ENCODE measurements at regions not wholly inside any gene's neighbourhood (a gene's known extent, or its start where the extent isn't known, plus 50 kb on each side); places are given as distances from the start of the nearest gene placed in this dataset.

DNA sequence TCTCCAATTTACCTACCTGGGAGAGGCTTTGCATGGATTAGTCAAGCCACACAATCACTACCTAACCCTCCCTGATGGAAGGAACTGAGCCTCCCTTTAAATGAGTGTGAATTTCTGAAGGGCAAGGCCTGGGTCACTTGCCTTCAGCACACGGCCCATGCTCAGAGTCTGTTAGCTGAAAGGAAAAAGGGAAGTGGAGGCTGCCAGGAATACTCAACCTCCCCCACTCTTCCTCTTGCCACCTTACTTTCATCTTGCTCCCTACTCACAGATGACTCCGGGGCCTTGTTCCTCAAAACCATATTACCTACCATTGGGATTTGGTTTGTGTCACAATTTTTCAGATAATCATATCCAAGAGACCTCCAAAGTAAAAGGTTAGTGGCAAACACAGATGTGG, 220.0 kb downstream of the ABHD5 start:
- peaks cover 9% of the 10 kb centered on the region for H3K4me1 Mint-ChIP-seq (ENCODE audit: low read depth)
- no peak for DNase-seq
- H3K27ac Mint-ChIP-seq: no peak overlapping the region
- H3K9me3 Mint-ChIP-seq: no peaks in the 10 kb centered on the region
- H3K27me3 Mint-ChIP-seq: peaks cover 10% of the 10 kb centered on the region
- no peak overlapping the region for H3K4me3 Mint-ChIP-seq
- H3K36me3 Mint-ChIP-seq (ENCODE audit: low read depth): no peaks in the 10 kb centered on the region

GRCh38 chr3:43913036-43913948, 222.6 kb downstream of the ABHD5 start:
- peaks cover 9% of the 10 kb centered on the region for H3K4me1 Mint-ChIP-seq (ENCODE audit: low read depth)
- no peaks in the 10 kb centered on the region for H3K36me3 Mint-ChIP-seq (ENCODE audit: low read depth)
- peaks cover 12% of the 10 kb centered on the region for H3K27me3 Mint-ChIP-seq
- no peak for DNase-seq
- H3K27ac Mint-ChIP-seq: no peak overlapping the region
- H3K4me3 Mint-ChIP-seq: no peak overlapping the region
- H3K9me3 Mint-ChIP-seq: no peaks in the 10 kb centered on the region

- Mint-ChIP-seq H3K27me3 (peaks cover 18% of the 10 kb centered on the region), H3K27ac (no peak overlapping the region), H3K36me3 (ENCODE audit: low read depth) (no peaks in the 10 kb centered on the region), H3K9me3 (no peaks in the 10 kb centered on the region), H3K4me1 (ENCODE audit: low read depth) (peaks cover 11% of the 10 kb centered on the region), H3K4me3 (no peak overlapping the region)
- DNase-seq: no peak
These were observed 223.5 kb downstream of the ABHD5 start for GRCh38 chr3:43914269-43914668.

DNA sequence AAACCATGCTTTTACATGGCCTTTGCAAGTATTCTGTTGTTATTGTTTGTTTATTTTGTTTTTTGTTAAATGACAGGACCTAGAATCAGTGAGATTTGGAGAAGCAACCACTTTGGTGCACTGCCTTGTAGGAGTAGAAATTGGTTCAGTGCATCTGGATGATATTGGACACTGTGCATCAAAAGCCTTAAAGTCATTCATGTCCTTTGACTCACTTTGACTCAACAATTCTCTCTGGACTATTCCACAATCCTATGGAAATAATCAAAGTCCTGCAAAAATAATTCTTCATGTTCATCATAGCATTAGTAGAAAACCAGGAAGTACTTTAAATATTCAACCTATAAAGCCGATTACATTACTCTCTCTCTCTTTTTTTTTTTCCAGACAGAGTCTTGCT, 224.8 kb downstream of the ABHD5 start:
- Mint-ChIP-seq H3K9me3 (no peaks in the 10 kb centered on the region), H3K27ac (no peak overlapping the region), H3K36me3 (ENCODE audit: low read depth) (no peaks in the 10 kb centered on the region), H3K27me3 (peaks cover 24% of the 10 kb centered on the region), H3K4me1 (ENCODE audit: low read depth) (peaks cover 11% of the 10 kb centered on the region), H3K4me3 (no peak overlapping the region)
- no peak for DNase-seq

- no peak overlapping the region for H3K4me3 Mint-ChIP-seq
These were observed 226.6 kb downstream of the ABHD5 start for GRCh38 chr3:43917361-43917760.

GRCh38 chr3:43919029-43919428, 228.3 kb downstream of the ABHD5 start:
- Mint-ChIP-seq H3K9me3 (no peaks in the 10 kb centered on the region), H3K4me1 (ENCODE audit: low read depth) (peaks cover 1% of the 10 kb centered on the region), H3K27me3 (peaks cover 51% of the 10 kb centered on the region), H3K27ac (no peak overlapping the region), H3K36me3 (ENCODE audit: low read depth) (no peaks in the 10 kb centered on the region), H3K4me3 (no peak overlapping the region)
- DNase-seq: no peak

More at GRCh38 chr3:43917361-43917760, 226.6 kb downstream of the ABHD5 start:
- no peaks in the 10 kb centered on the region for H3K9me3 Mint-ChIP-seq
- no peak overlapping the region for H3K27ac Mint-ChIP-seq
- peaks cover 11% of the 10 kb centered on the region for H3K4me1 Mint-ChIP-seq (ENCODE audit: low read depth)
- DNase-seq: no peak
- peaks cover 39% of the 10 kb centered on the region for H3K27me3 Mint-ChIP-seq
- H3K36me3 Mint-ChIP-seq (ENCODE audit: low read depth): no peaks in the 10 kb centered on the region

GRCh38 chr3:43921056-43921648, 230.4 kb downstream of the ABHD5 start:
- no peak overlapping the region for H3K27ac Mint-ChIP-seq
- no peaks in the 10 kb centered on the region for H3K9me3 Mint-ChIP-seq
- no peak for DNase-seq
- H3K4me1 Mint-ChIP-seq (ENCODE audit: low read depth): peaks cover 1% of the 10 kb centered on the region
- H3K27me3 Mint-ChIP-seq: peaks cover 65% of the 10 kb centered on the region
- no peak overlapping the region for H3K4me3 Mint-ChIP-seq
- H3K36me3 Mint-ChIP-seq (ENCODE audit: low read depth): no peaks in the 10 kb centered on the region

DNA sequence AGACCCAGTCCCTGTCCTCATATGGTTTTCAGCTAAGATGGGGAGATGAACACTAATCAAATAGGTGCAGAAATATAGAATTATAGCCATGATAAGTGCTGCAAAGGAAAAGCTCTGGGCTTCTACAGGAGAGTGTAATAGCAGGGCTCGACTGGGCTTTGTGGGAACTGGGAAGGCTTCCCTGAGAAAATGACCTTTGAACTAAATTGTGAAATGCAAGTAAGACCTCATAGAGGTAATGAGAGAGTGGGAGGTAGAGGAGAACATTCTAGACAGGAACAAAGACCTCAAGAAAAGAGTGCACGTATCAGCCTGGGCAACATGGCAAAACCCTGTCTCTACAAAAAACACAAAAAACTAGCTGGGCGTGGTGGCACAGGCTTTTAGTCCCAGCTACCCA, 231.6 kb downstream of the ABHD5 start:
- H3K4me3 Mint-ChIP-seq: no peak overlapping the region
- H3K36me3 Mint-ChIP-seq (ENCODE audit: low read depth): no peaks in the 10 kb centered on the region
- peaks cover 1% of the 10 kb centered on the region for H3K4me1 Mint-ChIP-seq (ENCODE audit: low read depth)
- no peak overlapping the region for H3K27ac Mint-ChIP-seq
- no peaks in the 10 kb centered on the region for H3K9me3 Mint-ChIP-seq
- H3K27me3 Mint-ChIP-seq: peaks cover 72% of the 10 kb centered on the region
- no peak for DNase-seq

DNA sequence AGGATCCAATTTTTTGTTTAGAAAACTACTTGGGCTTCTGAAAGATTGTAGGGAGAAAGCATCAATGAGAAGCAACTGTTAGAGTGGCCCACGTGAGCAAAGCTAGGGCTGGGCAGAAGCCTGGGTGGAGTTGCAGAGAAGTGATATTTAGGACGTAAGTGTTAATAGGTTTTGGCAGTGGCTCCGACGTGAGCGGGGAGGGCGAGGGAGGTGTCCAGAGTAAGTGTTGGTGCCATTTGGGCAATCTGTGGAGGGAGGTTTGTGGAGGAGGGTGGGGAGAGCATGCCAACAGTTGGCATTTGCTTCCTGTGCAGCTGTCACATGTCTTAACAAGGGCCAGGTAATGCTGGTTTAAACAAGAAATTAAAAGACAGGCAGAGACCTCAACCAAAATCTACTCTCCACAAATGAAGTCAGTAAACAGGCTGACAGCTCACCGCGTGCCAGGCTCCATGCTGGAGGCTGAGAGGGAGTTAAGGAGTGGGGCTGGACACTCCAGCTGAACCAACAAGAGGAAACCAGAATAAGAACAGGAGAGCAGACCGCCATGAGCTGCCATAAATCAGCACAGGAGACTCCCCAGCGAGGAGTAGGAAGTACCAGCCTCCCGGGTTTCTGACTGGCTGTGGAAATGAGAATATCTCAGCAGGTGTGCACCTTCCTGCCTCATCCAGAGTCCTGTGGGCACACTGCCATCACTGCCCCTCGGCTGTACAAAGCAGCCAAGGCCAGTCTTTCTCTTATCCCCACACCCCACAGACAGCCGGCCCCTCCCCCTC, 232.6 kb downstream of the ABHD5 start:
- Mint-ChIP-seq H3K9me3 (no peaks in the 10 kb centered on the region), H3K27me3 (peaks cover 66% of the 10 kb centered on the region), H3K4me3 (no peak overlapping the region), H3K4me1 (ENCODE audit: low read depth) (peaks cover 1% of the 10 kb centered on the region), H3K27ac (no peak overlapping the region), H3K36me3 (ENCODE audit: low read depth) (no peaks in the 10 kb centered on the region)
- no peak for DNase-seq

- no peaks in the 10 kb centered on the region for H3K9me3 Mint-ChIP-seq
- no peak for DNase-seq
- H3K36me3 Mint-ChIP-seq (ENCODE audit: low read depth): no peaks in the 10 kb centered on the region
- no peak overlapping the region for H3K4me3 Mint-ChIP-seq
- peaks cover 65% of the 10 kb centered on the region for H3K27me3 Mint-ChIP-seq
- H3K27ac Mint-ChIP-seq: no peak overlapping the region
- no peaks in the 10 kb centered on the region for H3K4me1 Mint-ChIP-seq (ENCODE audit: low read depth)
These were observed 235.3 kb downstream of the ABHD5 start for GRCh38 chr3:43926055-43926454.

DNA sequence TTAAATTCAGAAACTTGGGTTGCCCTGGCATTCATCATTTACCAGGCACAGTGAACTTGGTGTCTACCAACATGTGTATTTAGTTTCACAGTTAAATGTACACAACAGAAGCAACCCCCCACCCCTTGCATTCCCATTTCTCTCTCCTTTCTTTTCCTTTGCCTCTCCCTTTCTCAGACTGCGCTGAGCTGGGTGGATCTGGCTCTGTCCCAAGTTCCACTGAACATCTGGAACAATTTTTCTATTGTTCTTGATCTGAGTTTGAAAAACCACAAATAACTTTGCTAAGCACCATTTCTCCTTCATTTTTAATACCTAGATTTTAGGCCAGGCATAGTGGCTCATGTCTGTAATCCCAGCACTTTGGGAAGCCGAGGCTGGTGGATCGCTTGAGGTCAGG, 242.2 kb downstream of the ABHD5 start:
- Mint-ChIP-seq H3K27me3 (peaks cover 37% of the 10 kb centered on the region), H3K9me3 (peaks cover 9% of the 10 kb centered on the region), H3K4me3 (no peak overlapping the region), H3K4me1 (ENCODE audit: low read depth) (no peaks in the 10 kb centered on the region), H3K27ac (no peak overlapping the region), H3K36me3 (ENCODE audit: low read depth) (no peaks in the 10 kb centered on the region)
- no peak for DNase-seq

DNA sequence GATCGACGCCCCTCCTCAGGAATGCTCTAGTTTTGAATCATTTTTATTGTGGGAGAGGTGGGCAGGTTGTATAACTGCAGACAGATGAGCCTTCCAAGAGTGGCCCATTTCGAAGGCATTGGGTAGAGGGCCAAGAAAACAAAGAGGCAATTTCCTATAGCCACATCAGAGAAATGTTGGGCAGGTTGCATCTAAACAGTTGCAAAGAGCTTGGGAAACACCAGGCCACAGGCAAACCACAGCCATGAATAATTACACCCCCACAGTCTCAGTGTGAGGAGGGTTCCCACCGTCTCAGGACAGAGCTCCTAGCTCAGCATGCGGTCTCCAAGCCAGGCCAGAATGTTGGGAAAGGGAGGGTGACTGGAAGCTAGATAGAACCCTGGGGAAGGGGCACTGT, 257.3 kb downstream of the ABHD5 start:
- no peaks in the 10 kb centered on the region for H3K9me3 Mint-ChIP-seq
- peaks cover 5% of the 10 kb centered on the region for H3K4me1 Mint-ChIP-seq (ENCODE audit: low read depth)
- no peaks in the 10 kb centered on the region for H3K36me3 Mint-ChIP-seq (ENCODE audit: low read depth)
- DNase-seq: no peak
- peaks cover 54% of the 10 kb centered on the region for H3K27me3 Mint-ChIP-seq
- no peak overlapping the region for H3K27ac Mint-ChIP-seq
- no peak overlapping the region for H3K4me3 Mint-ChIP-seq

DNA sequence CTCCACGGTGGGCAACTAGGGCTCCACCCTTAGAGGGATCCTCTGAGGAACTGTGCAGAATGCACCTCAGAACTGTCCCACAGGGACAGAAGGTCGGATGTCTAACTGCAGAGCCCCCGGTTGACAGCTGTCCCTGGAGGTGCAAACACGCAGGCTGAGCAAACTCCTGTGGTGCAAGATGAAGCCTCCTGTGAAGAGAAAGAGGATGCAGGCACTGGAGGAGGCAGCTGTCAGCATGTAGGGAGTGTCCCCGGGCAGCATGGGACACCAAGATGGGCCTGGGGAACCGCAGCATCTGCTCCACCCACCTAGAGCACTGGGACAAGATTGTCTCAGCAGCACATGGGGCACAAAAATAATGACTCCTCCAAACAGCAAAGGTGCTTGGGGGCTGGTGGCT, 258.9 kb downstream of the ABHD5 start:
- Mint-ChIP-seq H3K36me3 (ENCODE audit: low read depth) (no peaks in the 10 kb centered on the region), H3K4me3 (no peak overlapping the region), H3K27me3 (peaks cover 46% of the 10 kb centered on the region), H3K9me3 (no peaks in the 10 kb centered on the region), H3K4me1 (ENCODE audit: low read depth) (peaks cover 5% of the 10 kb centered on the region), H3K27ac (no peak overlapping the region)
- no peak for DNase-seq

DNA sequence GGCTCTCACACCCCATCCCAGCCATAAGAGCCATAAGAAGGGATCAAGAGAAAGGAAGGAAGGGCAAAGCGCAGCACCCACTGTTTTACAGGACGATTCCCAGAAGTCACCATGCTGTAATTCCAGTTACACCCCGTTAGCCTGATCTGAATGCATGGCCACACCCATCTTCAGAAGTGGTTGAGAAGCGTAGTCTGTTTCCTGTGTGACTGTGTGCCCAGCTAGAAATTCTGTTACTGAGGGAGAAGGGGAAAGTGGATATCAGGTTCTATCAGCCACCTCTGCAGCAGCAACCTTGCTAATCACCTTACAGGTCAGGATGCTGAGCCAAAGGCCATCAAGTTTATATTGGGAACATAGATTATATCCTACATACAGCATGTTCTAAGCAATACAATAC, 260.0 kb downstream of the ABHD5 start:
- Mint-ChIP-seq H3K27me3 (peaks cover 45% of the 10 kb centered on the region), H3K36me3 (ENCODE audit: low read depth) (no peaks in the 10 kb centered on the region), H3K9me3 (no peaks in the 10 kb centered on the region), H3K27ac (no peak overlapping the region), H3K4me3 (no peak overlapping the region), H3K4me1 (ENCODE audit: low read depth) (peaks cover 5% of the 10 kb centered on the region)
- no peak for DNase-seq

GRCh38 chr3:43951813-43952212, 261.1 kb downstream of the ABHD5 start:
- no peak overlapping the region for H3K4me3 Mint-ChIP-seq
- H3K4me1 Mint-ChIP-seq (ENCODE audit: low read depth): peaks cover 5% of the 10 kb centered on the region
- no peak for DNase-seq
- no peaks in the 10 kb centered on the region for H3K9me3 Mint-ChIP-seq
- no peak overlapping the region for H3K27ac Mint-ChIP-seq
- peaks cover 39% of the 10 kb centered on the region for H3K27me3 Mint-ChIP-seq
- H3K36me3 Mint-ChIP-seq (ENCODE audit: low read depth): no peaks in the 10 kb centered on the region

Data from activated T-cell treated with anti-CD3 and anti-CD28 coated beads, Interleukin-2, amount 50 U/mL, for 24 hours (primary cell).